HCT116 (cell line): ENCODE measurements at regions not wholly inside any gene's neighbourhood (a gene's known extent, or its start where the extent isn't known, plus 50 kb on each side); places are given as distances from the start of the nearest gene placed in this dataset.

Experiments
- ATAC-seq: fragments of 200-7000 bp; cut with Tn5 transposase; 2 replicates; pipeline ENCODE4 v1.9.1; 2020; ENCODE audit warnings: mild to moderate bottlenecking, moderate library complexity
- BruUV-seq: library from RNA; stranded (reverse); fragments of 400-500 nt; replicated peaks from 2 replicates; lab custom pipeline; 2021; lab: Mats Ljungman, UMichigan
- CTCF ChIA-PET: fragments of 300-600 bp; sonication (Branson Sonifier 250); formaldehyde crosslinking; loops from one replicate; lab custom pipeline; 2021; ENCODE audit warnings: antibody characterized with exemption; lab: Charles Lee
- POLR2A ChIA-PET: fragments of 300-600, 350-600 bp; sonication (Branson Sonifier 250); formaldehyde crosslinking; loops from one replicate; lab custom pipeline; 2021; ENCODE audit warnings: antibody characterized with exemption; lab: Charles Lee
- RAD21 ChIA-PET, 2 experiments: fragments of 300-600 bp; sonication (Branson Sonifier 250); formaldehyde crosslinking; loops; one replicate each; lab custom pipeline; 2023; ENCODE audit warnings: low total read pairs in 2 of 2; ENCODE audit not compliant: uncharacterized antibody in 2 of 2, unreplicated experiment in 2 of 2, low non-redundant PET in 1 of 2; lab: Charles Lee
- DNase-seq: peaks from one replicate; pipeline ENCODE4 v3.0.0-alpha.2; 2010; ENCODE audit warnings: low read depth, low spot score
- H2AFZ ChIP-seq: fragments of 200-600 bp; shearing (Covaris generic), sonication (generic); 2 replicates; pipeline ENCODE4 v1.6.1; 2017; ENCODE audit warnings: low read depth, mixed run types, mixed read lengths, antibody characterized with exemption, low read length; ENCODE audit not compliant: poor library complexity, severe bottlenecking
- H3K27ac ChIP-seq: 2 replicates; pipeline ENCODE4 v1.5.1; 2012; ENCODE audit warnings: low read depth, low read length
- H3K27me3 ChIP-seq: fragments of 200-600 bp; sonication (generic); 2 replicates; pipeline ENCODE4 v1.6.1; 2016; ENCODE audit warnings: mixed run types, low read length, mixed read lengths; ENCODE audit not compliant: insufficient read depth
- H3K36me3 ChIP-seq, 2 experiments: fragments of 200-500 bp in 1 of 2; fragments of 200-600 bp in 1 of 2; sonication (Bioruptor generic) in 1 of 2; sonication (generic) in 1 of 2; 2 replicates each; pipeline versions ENCODE4 v1.5.1 to v1.6.1; 2014 to 2016; ENCODE audit warnings: low read length in 2 of 2, inconsistent platforms in 1 of 2, mixed read lengths in 1 of 2, mixed run types in 1 of 2; ENCODE audit not compliant: insufficient read depth in 2 of 2, control insufficient read depth in 1 of 2
- H3K4me1 ChIP-seq, 2 experiments: fragments of 200-600 bp in 1 of 2; sonication (generic) in 1 of 2; 2 replicates each; pipeline versions ENCODE4 v1.5.1 to v1.6.1; 2012 to 2017; ENCODE audit warnings: low read length in 2 of 2, inconsistent platforms in 1 of 2, mild to moderate bottlenecking in 1 of 2, mixed read lengths in 1 of 2, mixed run types in 1 of 2, moderate library complexity in 1 of 2; ENCODE audit not compliant: insufficient read depth in 2 of 2, control insufficient read depth in 1 of 2
- H3K4me2 ChIP-seq: fragments of 200-600 bp; sonication (generic); 2 replicates; pipeline ENCODE4 v1.6.1; 2017; ENCODE audit warnings: mixed run types, low read length, mixed read lengths
- H3K4me3 ChIP-seq, 2 experiments: fragments of 200-600 bp in 1 of 2; sonication (generic) in 1 of 2; replicated peaks in 1 of 2; 2 replicates each; pipeline ENCODE4 v1.5.1; 2011 to 2016; ENCODE audit warnings: low read length in 2 of 2, control low read depth in 1 of 2, low read depth in 1 of 2, mild to moderate bottlenecking in 1 of 2, mixed read lengths in 1 of 2, mixed run types in 1 of 2
- H3K79me2 ChIP-seq: fragments of 200-600 bp; sonication (generic); 2 replicates; pipeline ENCODE4 v1.6.1; 2017; ENCODE audit warnings: mild to moderate bottlenecking, mixed run types, low read length, moderate library complexity, mixed read lengths; ENCODE audit not compliant: insufficient read depth
- H3K9ac ChIP-seq: fragments of 200-600 bp; sonication (generic); 2 replicates; pipeline ENCODE4 v1.6.1; 2016; ENCODE audit warnings: low read length, mixed read lengths
- H3K9me2 ChIP-seq: fragments of 200-600 bp; sonication (generic), shearing (Covaris generic); 2 replicates; pipeline ENCODE4 v1.6.1; 2017; ENCODE audit warnings: mixed run types, mild to moderate bottlenecking, moderate library complexity; ENCODE audit not compliant: insufficient read depth
- H3K9me3 ChIP-seq, 2 experiments: fragments of 200-500 bp in 1 of 2; fragments of 200-600 bp in 1 of 2; sonication (Bioruptor generic) in 1 of 2; sonication (generic) in 1 of 2; 2 replicates each; pipeline ENCODE4 v1.6.1; 2014 to 2017; ENCODE audit warnings: low read length in 2 of 2, mixed read lengths in 2 of 2, inconsistent platforms in 1 of 2, low read depth in 1 of 2, mild to moderate bottlenecking in 1 of 2, mixed run types in 1 of 2, moderate library complexity in 1 of 2; ENCODE audit not compliant: control insufficient read depth in 1 of 2, insufficient read depth in 1 of 2
- H4K20me1 ChIP-seq: fragments of 200-600 bp; sonication (generic), shearing (Covaris generic); 2 replicates; pipeline ENCODE4 v1.6.1; 2017; ENCODE audit warnings: mixed run types, mild to moderate bottlenecking, moderate library complexity; ENCODE audit not compliant: insufficient read depth
- CBX3 ChIP-seq: IDR thresholded peaks from 2 replicates; pipeline ENCODE4 v1.6.1; 2012; ENCODE audit warnings: low read depth
- CEBPB ChIP-seq: IDR thresholded peaks from 2 replicates; pipeline ENCODE4 v1.6.1; 2012; ENCODE audit warnings: low read depth
- EGR1 ChIP-seq: IDR thresholded peaks from 2 replicates; pipeline ENCODE4 v1.6.1; 2012; ENCODE audit warnings: low read depth
- ELF1 ChIP-seq: IDR thresholded peaks from 2 replicates; pipeline ENCODE4 v1.6.1; 2012; ENCODE audit warnings: low read depth, borderline replicate concordance
- EZH2 ChIP-seq: fragments of 200-600 bp; sonication (generic); IDR thresholded peaks from 2 replicates; pipeline ENCODE4 v1.6.1; 2017; ENCODE audit warnings: antibody characterized with exemption, mixed run types
- FOSL1 ChIP-seq: IDR thresholded peaks from 2 replicates; pipeline ENCODE4 v1.6.1; 2012; ENCODE audit warnings: low read depth
- JUND ChIP-seq: IDR thresholded peaks from 2 replicates; pipeline ENCODE4 v1.6.1; 2012
- SRF ChIP-seq: IDR thresholded peaks from 2 replicates; pipeline ENCODE4 v1.6.1; 2012; ENCODE audit warnings: low read depth
- TCF7L2 ChIP-seq: IDR thresholded peaks from 2 replicates; pipeline ENCODE4 v1.7.0; 2011; ENCODE audit warnings: borderline replicate concordance, inconsistent platforms; ENCODE audit not compliant: insufficient read depth, insufficient read length; ENCODE audit errors: extremely low read depth
- ZNF274 ChIP-seq: fragments of 200-500 bp; sonication (Bioruptor generic); IDR thresholded peaks from 2 replicates; pipeline ENCODE4 v1.6.1; 2014; ENCODE audit warnings: mild to moderate bottlenecking, low read depth, low read length, inconsistent platforms
- intact Hi-C: fragments of 100-400 bp; cut with micrococcal nuclease; formaldehyde crosslinking; loops from 2 replicates; pipeline ENCODE4 v1.10.0; 2022
- TF ChIP-seq, protein P1 (sequence below): IDR thresholded peaks from 2 replicates; pipeline ENCODE4 v1.6.1; 2012; ENCODE audit warnings: low read depth
- TF ChIP-seq, protein P2 (sequence below), 3 experiments: fragments of 200-600 bp in 1 of 3; sonication (generic) in 1 of 3; IDR thresholded peaks in 2 of 3; conservative IDR thresholded peaks in 1 of 3; 2 replicates each; pipeline ENCODE4 v1.5.1; 2012 to 2017; ENCODE audit warnings: low read depth in 2 of 3, low read length in 2 of 3, antibody characterized with exemption in 1 of 3, borderline replicate concordance in 1 of 3, control low read depth in 1 of 3, mild to moderate bottlenecking in 1 of 3, mixed read lengths in 1 of 3, mixed run types in 1 of 3, moderate library complexity in 1 of 3; ENCODE audit not compliant: insufficient read depth in 1 of 3
- TF ChIP-seq, protein P3 (sequence below): IDR thresholded peaks from 2 replicates; pipeline ENCODE4 v1.6.1; 2012

DNA sequence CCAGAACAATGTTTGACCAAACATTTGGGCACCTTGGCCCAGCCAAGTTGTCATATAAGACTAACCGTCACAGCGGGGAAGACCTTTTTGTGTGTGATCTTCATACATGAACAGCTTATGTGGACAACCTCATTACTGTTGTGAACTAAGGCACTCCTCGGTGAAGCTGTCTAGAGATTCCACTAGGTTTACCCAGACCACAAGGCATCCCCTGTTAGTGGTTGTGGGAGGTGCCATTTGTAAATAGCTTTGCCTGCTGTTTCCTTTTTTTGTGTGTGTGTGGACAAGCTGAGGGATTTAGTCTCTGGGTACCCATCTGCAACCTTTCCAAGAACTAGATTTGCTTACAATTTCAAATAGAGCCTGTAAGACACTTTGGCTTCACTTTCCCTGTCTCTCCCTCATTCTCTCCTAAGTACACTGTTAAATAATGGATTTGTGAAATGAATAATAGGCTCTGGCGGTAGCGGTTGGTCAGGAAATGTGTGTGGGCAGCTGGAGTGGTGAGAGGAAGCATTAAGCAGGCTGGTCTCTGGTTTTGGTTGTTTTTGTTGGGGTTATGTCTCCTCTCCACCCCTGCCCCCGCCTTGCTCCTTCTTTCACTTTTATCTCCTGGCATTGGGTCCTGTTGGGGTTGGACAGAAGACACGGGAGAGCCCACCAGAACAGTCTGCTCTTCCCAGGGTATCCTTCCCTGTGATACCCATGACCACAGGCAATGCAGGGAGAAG, 727.6 kb downstream of the VRK1 start (continued):
- TF ChIP-seq, protein P1, sequence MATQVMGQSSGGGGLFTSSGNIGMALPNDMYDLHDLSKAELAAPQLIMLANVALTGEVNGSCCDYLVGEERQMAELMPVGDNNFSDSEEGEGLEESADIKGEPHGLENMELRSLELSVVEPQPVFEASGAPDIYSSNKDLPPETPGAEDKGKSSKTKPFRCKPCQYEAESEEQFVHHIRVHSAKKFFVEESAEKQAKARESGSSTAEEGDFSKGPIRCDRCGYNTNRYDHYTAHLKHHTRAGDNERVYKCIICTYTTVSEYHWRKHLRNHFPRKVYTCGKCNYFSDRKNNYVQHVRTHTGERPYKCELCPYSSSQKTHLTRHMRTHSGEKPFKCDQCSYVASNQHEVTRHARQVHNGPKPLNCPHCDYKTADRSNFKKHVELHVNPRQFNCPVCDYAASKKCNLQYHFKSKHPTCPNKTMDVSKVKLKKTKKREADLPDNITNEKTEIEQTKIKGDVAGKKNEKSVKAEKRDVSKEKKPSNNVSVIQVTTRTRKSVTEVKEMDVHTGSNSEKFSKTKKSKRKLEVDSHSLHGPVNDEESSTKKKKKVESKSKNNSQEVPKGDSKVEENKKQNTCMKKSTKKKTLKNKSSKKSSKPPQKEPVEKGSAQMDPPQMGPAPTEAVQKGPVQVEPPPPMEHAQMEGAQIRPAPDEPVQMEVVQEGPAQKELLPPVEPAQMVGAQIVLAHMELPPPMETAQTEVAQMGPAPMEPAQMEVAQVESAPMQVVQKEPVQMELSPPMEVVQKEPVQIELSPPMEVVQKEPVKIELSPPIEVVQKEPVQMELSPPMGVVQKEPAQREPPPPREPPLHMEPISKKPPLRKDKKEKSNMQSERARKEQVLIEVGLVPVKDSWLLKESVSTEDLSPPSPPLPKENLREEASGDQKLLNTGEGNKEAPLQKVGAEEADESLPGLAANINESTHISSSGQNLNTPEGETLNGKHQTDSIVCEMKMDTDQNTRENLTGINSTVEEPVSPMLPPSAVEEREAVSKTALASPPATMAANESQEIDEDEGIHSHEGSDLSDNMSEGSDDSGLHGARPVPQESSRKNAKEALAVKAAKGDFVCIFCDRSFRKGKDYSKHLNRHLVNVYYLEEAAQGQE, result no peak
- no peak for TF ChIP-seq CBX3

DNA sequence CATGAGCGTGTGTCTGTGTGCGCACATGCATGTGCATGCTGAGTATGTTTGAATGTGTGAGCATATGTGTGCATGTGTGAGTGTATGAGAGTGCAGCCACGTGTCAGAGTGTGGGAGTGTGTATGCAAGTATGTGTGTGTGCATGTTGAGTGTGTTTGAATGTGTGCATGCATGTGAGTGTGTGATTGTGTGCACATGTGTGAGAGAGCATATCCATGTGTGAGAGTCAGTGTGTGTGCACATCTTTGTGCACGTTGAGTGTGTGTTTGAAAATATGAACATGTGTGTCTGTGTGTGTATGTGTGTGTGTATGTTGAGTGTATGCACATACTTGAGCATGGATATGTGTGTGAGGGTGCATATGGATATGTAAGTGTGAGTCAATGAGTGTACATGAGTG, 730.8 kb downstream of the VRK1 start:
- Histone ChIP-seq H4K20me1 (no peaks in the 10 kb centered on the region), H2AFZ (no peak overlapping the region), H3K4me3 (no peak overlapping the region), H3K36me3 (no peaks in the 10 kb centered on the region), H3K9me2 (no peaks in the 10 kb centered on the region), H3K4me1 (peaks cover 2 to 13% of the 10 kb centered on the region in 2 experiments; a peak in 2 of 4 replicates), H3K9ac (no peak overlapping the region), H3K79me2 (no peaks in the 10 kb centered on the region), H3K4me2 (no peak overlapping the region), H3K27me3 (no peaks in the 10 kb centered on the region), H3K9me3 (no peaks in the 10 kb centered on the region), H3K27ac (no peak overlapping the region)
- BruUV-seq, result no TSS peak
- CTCF ChIA-PET, result no interaction called here
- DNase-seq (no peak), ATAC-seq (no peak)
- RAD21 ChIA-PET, result no interaction called here
- intact Hi-C loops, result no loop called here
- POLR2A ChIA-PET, result no interaction called here
- TF ChIP-seq TCF7L2, result no peak
- no peak for TF ChIP-seq FOSL1
- TF ChIP-seq, protein P2, sequence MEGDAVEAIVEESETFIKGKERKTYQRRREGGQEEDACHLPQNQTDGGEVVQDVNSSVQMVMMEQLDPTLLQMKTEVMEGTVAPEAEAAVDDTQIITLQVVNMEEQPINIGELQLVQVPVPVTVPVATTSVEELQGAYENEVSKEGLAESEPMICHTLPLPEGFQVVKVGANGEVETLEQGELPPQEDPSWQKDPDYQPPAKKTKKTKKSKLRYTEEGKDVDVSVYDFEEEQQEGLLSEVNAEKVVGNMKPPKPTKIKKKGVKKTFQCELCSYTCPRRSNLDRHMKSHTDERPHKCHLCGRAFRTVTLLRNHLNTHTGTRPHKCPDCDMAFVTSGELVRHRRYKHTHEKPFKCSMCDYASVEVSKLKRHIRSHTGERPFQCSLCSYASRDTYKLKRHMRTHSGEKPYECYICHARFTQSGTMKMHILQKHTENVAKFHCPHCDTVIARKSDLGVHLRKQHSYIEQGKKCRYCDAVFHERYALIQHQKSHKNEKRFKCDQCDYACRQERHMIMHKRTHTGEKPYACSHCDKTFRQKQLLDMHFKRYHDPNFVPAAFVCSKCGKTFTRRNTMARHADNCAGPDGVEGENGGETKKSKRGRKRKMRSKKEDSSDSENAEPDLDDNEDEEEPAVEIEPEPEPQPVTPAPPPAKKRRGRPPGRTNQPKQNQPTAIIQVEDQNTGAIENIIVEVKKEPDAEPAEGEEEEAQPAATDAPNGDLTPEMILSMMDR (IDR thresholded peaks at IDR 0.05 in 2 of 3, conservative IDR thresholded peaks at IDR 0.05 in 1 of 3; ENCODE audit: borderline replicate concordance in 1 of 3, insufficient read depth in 1 of 3, low read depth in 2 of 3, low read length in 2 of 3), result no peak
- no peak for TF ChIP-seq ELF1
- TF ChIP-seq CBX3, result no peak
- TF ChIP-seq, protein P1, result no peak
- no peak for TF ChIP-seq EGR1
- no peak for TF ChIP-seq ZNF274
- no peak for TF ChIP-seq SRF
- TF ChIP-seq EZH2, result no peak
- TF ChIP-seq, protein P3, sequence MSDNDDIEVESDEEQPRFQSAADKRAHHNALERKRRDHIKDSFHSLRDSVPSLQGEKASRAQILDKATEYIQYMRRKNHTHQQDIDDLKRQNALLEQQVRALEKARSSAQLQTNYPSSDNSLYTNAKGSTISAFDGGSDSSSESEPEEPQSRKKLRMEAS, result no peak
- no peak for TF ChIP-seq CEBPB
- no peak for TF ChIP-seq JUND
